ENCODE measurements at regions not wholly inside any gene's neighbourhood (a gene's known extent, or its start where the extent isn't known, plus 50 kb on each side); places are given as distances from the start of the nearest gene placed in this dataset.

DNA sequence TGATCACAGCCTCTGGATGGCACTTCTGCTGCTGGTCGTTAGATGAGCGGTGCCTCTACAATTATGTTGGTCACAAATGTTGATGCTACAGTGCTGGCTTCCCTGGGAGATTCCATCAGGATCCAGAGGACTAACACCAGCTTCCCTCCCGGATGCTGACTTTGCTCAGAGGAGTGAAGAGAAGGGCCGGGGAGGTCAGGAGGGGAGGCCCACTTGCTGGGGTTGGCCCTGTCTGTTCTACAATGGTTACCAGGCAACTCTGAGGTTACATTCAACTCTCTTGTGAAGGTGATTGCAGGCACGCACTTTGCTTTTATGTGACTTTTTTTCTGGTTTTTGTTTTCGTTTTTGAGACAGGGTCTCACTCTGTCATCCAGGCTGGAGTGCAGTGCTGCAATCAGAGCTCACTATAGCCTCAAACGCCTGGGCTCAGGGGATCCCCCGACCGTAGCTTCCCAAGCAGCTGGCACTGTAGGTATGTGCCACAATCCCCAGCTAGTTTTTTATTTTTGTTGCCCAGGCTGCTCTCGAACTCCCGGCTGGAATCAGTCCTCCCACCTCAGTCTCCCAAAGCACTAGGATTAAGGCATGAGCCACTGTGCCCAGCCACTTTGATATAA is 112.5 kb downstream of the ADSS2 start:
- DNase-seq (ENCODE audit: low read depth, low spot score) = no peak
- H3K9ac ChIP-seq (ENCODE audit: insufficient read length) = no peak overlapping the region
- TF ChIP-seq POLR2AphosphoS5 (IDR thresholded peaks at IDR 0.05; ENCODE audit: borderline replicate concordance, low read depth, low read length) = no peak
- no peak for TF ChIP-seq EZH2 (IDR thresholded peaks at IDR 0.05)
- no peak for TF ChIP-seq FOXP2 (optimal IDR thresholded peaks at IDR 0.05; ENCODE audit: control extremely low read depth, extremely low read length, insufficient read depth)
- no peaks in the 10 kb centered on the region for H3K9me3 ChIP-seq (ENCODE audit: low read depth, low read length)
- H3K4me3 ChIP-seq = no peak overlapping the region
- no peak overlapping the region for H3K27ac ChIP-seq
- no peaks in the 10 kb centered on the region for H3K36me3 ChIP-seq (ENCODE audit: insufficient read depth, low read length)

DNA sequence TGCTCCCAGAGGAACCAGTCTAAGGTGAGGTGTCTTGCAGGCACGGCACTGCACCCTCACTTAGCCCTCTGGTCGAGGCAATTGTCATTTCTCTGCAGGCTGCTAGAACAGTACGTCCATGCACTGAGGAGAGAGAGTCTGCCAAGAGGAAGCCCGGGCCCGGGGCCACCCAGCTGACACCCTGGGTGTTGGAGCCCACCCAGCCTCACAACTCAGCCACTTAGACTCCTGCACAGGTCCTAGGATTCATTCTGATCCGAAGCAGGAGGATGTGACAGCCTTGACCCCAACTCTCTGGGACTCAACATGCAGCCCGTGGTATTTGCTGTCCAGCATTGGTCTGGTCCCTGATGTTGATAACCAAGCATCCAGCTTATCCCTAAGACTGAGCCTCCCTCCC is 111.9 kb downstream of the ADSS2 start:
- H3K4me3 ChIP-seq = no peak overlapping the region

DNA sequence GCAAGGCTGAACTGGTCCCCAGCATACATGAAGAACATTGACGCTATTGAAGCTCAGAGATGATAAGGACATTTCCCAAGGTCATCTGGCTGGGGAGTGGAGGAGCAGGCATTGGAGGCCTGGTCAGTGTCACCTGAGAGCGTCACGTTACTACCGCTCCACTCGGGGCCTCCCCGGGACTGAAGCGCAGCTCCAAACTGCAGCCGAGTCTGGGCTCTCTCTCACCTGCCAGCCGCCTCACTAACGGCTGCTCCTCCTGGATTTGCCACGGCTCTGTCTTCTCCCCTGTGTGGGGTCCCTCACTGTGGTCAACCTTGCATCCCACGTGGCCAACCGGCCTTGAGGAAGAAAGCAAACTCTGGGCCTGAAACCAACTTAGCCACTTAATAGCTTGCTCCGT is 111.3 kb downstream of the ADSS2 start:
- Histone ChIP-seq H3K36me3 (ENCODE audit: insufficient read depth, low read length) (no peaks in the 10 kb centered on the region), H3K9ac (ENCODE audit: insufficient read length) (no peak overlapping the region), H3K9me3 (ENCODE audit: low read depth, low read length) (no peaks in the 10 kb centered on the region), H3K27ac (no peak overlapping the region), H3K4me3 (no peak overlapping the region)
- no peak for TF ChIP-seq FOXP2 (optimal IDR thresholded peaks at IDR 0.05; ENCODE audit: control extremely low read depth, extremely low read length, insufficient read depth)
- no peak for DNase-seq (ENCODE audit: low read depth, low spot score)

More for the DNA sequence above, 111.9 kb downstream of the ADSS2 start:
- Histone ChIP-seq H3K36me3 (ENCODE audit: insufficient read depth, low read length) (no peaks in the 10 kb centered on the region), H3K9me3 (ENCODE audit: low read depth, low read length) (no peaks in the 10 kb centered on the region), H3K27ac (no peak overlapping the region), H3K9ac (ENCODE audit: insufficient read length) (no peak overlapping the region)
- TF ChIP-seq POLR2AphosphoS5 (IDR thresholded peaks at IDR 0.05; ENCODE audit: borderline replicate concordance, low read depth, low read length) (no peak), FOXP2 (optimal IDR thresholded peaks at IDR 0.05; ENCODE audit: control extremely low read depth, extremely low read length, insufficient read depth) (no peak), EZH2 (IDR thresholded peaks at IDR 0.05) (no peak)
- DNase-seq (ENCODE audit: low read depth, low spot score) = no peak

DNA sequence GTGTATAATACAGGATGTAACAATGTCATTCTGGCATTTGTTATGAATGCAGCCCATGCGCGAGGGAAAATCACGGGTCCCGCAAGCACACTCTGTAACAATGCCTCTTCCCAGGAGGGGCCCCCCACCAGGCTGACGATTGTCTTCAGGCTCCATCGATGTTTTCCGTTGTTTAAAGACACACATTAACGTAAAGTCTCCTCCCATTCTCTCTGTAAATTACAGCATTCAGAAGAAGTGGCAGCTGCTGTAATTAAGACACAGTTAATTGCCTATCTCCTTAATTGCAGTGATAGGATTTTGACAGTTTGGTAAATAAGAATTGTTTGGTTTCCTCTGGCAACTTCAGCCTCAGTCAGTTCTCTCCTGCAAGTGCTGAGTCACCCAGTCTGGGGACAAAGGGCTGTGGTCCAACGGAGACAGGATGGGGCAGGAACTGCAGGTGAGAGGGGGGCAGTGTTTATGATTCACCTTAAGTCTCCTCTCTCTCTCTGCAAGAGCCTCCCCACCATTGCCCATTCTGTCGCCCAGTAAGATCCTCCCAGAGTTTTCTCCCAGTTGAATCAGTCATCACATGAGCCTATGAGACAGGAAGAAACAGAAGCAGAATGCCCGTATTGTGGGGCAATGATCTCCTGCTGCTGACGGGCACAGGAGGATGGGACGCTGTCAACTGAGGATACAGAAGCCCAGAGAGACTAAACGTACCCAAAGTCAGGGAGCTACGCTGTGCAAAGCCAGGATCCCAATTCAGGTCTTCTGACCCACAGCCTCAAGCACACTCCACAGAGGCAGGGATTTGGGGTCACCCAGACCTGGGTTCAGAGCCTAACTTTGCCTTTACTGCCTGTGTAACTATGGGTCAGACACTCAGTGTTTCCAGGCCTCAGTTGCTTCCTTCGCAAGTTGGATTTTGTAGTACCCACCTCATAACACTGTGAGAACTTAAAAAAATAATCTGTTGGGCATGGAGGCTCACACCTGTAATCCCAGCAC is 110.0 kb downstream of the ADSS2 start:
- no peak for DNase-seq (ENCODE audit: low read depth, low spot score)
- H3K27ac ChIP-seq = no peak overlapping the region
- H3K9ac ChIP-seq (ENCODE audit: insufficient read length) = no peak overlapping the region

DNA sequence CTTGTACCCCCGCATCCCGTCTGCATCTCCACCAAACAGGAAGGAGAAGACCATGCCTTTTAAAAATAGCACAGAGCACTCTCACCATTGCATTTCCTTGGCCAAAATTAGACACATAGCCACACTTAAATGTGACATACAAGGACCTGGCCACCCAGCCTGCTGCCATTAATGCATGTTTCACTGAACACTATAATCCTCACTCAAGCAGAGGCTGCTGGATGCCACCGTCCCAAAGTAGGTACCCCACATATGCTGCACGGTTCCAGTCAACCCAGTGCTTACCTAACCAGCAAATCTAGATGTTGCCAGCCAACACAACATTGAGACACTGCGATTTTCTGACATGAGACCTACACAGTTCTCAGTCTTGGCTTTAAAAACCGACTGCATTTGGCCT is 107.7 kb downstream of the ADSS2 start:
- no peak overlapping the region for H3K9ac ChIP-seq (ENCODE audit: insufficient read length)
- TF ChIP-seq FOXP2 (optimal IDR thresholded peaks at IDR 0.05; ENCODE audit: control extremely low read depth, extremely low read length, insufficient read depth) = no peak
- TF ChIP-seq EZH2 (IDR thresholded peaks at IDR 0.05) = no peak
- TF ChIP-seq POLR2AphosphoS5 (IDR thresholded peaks at IDR 0.05; ENCODE audit: borderline replicate concordance, low read depth, low read length) = no peak
- H3K27ac ChIP-seq = no peak overlapping the region
- no peak for DNase-seq (ENCODE audit: low read depth, low spot score)
- H3K4me3 ChIP-seq = no peak overlapping the region
- no peaks in the 10 kb centered on the region for H3K9me3 ChIP-seq (ENCODE audit: low read depth, low read length)
- H3K36me3 ChIP-seq (ENCODE audit: insufficient read depth, low read length) = no peaks in the 10 kb centered on the region

More for the DNA sequence above, 110.0 kb downstream of the ADSS2 start:
- Histone ChIP-seq H3K36me3 (ENCODE audit: insufficient read depth, low read length) (no peaks in the 10 kb centered on the region), H3K9me3 (ENCODE audit: low read depth, low read length) (no peaks in the 10 kb centered on the region), H3K4me3 (no peak overlapping the region)
- TF ChIP-seq FOXP2 (optimal IDR thresholded peaks at IDR 0.05; ENCODE audit: control extremely low read depth, extremely low read length, insufficient read depth) = no peak
- no peak for TF ChIP-seq POLR2AphosphoS5 (IDR thresholded peaks at IDR 0.05; ENCODE audit: borderline replicate concordance, low read depth, low read length)
- TF ChIP-seq EZH2 (IDR thresholded peaks at IDR 0.05) = no peak

DNA sequence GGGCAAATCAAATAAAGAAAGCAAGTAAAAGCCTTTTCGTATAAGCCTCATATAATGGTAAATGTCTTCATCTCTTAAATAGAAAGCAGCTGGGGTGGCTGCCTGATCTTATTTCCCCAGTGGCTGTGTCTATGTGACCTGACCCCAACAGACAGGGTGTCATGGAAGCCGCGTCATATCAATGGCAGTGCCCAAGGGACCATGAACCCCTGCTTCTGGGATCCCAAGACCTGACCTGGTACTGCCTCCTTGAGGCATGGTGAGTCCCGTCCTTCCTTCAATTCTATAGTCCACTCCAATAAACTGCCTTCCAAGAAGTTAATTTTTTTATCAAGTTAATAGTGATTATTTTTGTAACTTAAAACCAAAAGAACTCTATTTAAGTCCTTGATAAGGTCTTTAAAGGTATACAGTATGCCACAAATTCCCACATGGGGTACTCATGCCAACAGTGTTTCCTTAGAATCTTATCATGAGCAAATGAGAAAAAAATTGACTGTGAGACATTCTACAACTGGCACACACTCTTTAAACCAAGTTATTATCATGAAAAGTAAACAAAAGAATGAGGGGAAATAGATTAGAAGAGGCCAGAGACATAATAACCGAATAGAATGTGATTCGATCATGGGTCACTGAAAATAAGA is 104.6 kb downstream of the ADSS2 start:
- H3K9ac ChIP-seq (ENCODE audit: insufficient read length) = no peak overlapping the region
- TF ChIP-seq FOXP2 (optimal IDR thresholded peaks at IDR 0.05; ENCODE audit: control extremely low read depth, extremely low read length, insufficient read depth) = no peak
- no peak for TF ChIP-seq POLR2AphosphoS5 (IDR thresholded peaks at IDR 0.05; ENCODE audit: borderline replicate concordance, low read depth, low read length)
- H3K27ac ChIP-seq = no peak overlapping the region

DNA sequence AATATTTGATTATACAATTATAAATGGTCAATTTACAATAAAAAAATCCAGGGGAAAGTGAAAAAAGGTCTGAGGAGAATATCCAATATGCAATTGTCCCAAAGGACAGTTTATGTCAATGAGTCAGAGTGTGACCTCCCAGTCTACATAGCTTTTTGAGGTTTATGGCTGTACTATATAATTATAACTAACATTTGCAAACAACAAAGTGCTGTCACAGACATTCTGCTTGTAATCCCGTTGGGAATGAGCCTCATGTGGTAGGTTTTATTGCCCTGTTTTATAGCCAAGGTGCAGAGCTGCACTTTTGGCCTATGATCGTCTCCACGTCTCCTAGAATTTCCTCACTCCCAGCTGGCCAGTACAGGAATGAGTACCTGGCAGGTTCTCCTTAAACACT is 103.8 kb downstream of the ADSS2 start:
- Histone ChIP-seq H3K4me3 (no peak overlapping the region), H3K27ac (no peak overlapping the region), H3K9me3 (ENCODE audit: low read depth, low read length) (no peaks in the 10 kb centered on the region), H3K9ac (ENCODE audit: insufficient read length) (no peak overlapping the region), H3K36me3 (ENCODE audit: insufficient read depth, low read length) (no peaks in the 10 kb centered on the region)
- no peak for DNase-seq (ENCODE audit: low read depth, low spot score)
- no peak for TF ChIP-seq EZH2 (IDR thresholded peaks at IDR 0.05)
- TF ChIP-seq POLR2AphosphoS5 (IDR thresholded peaks at IDR 0.05; ENCODE audit: borderline replicate concordance, low read depth, low read length) = no peak
- no peak for TF ChIP-seq FOXP2 (optimal IDR thresholded peaks at IDR 0.05; ENCODE audit: control extremely low read depth, extremely low read length, insufficient read depth)

More for the DNA sequence above, 104.6 kb downstream of the ADSS2 start:
- DNase-seq (ENCODE audit: low read depth, low spot score) = no peak
- Histone ChIP-seq H3K9me3 (ENCODE audit: low read depth, low read length) (no peaks in the 10 kb centered on the region), H3K4me3 (no peak overlapping the region), H3K36me3 (ENCODE audit: insufficient read depth, low read length) (no peaks in the 10 kb centered on the region)

DNA sequence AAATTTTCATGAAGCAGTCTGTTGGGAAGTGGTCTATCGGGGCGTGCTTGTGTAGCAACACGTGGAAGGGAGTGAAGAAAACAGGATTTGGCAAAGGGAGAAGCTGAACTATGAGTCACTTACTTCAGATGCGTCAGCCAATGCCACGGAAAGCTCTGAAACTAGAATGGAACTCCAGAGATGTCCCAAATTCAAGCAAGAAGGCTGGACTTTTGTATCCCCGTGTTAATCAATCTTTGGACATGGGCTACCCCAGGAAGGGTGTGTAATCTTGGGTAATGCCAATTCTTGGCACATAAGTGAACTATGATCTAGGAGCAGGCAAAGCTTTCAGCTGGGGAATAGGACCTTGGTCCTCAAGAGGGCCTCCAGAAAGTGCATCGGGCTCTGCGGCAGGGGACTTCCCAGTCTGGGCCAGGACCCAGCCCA is 102.6 kb downstream of the ADSS2 start:
- no peaks in the 10 kb centered on the region for H3K36me3 ChIP-seq (ENCODE audit: insufficient read depth, low read length)
- TF ChIP-seq FOXP2 (optimal IDR thresholded peaks at IDR 0.05; ENCODE audit: control extremely low read depth, extremely low read length, insufficient read depth) = no peak
- TF ChIP-seq POLR2AphosphoS5 (IDR thresholded peaks at IDR 0.05; ENCODE audit: borderline replicate concordance, low read depth, low read length) = no peak
- no peak for TF ChIP-seq EZH2 (IDR thresholded peaks at IDR 0.05)
- no peaks in the 10 kb centered on the region for H3K9me3 ChIP-seq (ENCODE audit: low read depth, low read length)
- H3K4me3 ChIP-seq = no peak overlapping the region
- DNase-seq (ENCODE audit: low read depth, low spot score) = no peak
- H3K27ac ChIP-seq = no peak overlapping the region
- H3K9ac ChIP-seq (ENCODE audit: insufficient read length) = no peak overlapping the region

Measured in SK-N-MC (cell line).